NCI-H2171 (cell line): ENCODE measurements at regions not wholly inside any gene's neighbourhood (a gene's known extent, or its start where the extent isn't known, plus 50 kb on each side); places are given as distances from the start of the nearest gene placed in this dataset.

Experiments
- DNase-seq: peaks from one replicate; lab custom pipeline; 2025; lab: John Stamatoyannopoulos, UW

DNA sequence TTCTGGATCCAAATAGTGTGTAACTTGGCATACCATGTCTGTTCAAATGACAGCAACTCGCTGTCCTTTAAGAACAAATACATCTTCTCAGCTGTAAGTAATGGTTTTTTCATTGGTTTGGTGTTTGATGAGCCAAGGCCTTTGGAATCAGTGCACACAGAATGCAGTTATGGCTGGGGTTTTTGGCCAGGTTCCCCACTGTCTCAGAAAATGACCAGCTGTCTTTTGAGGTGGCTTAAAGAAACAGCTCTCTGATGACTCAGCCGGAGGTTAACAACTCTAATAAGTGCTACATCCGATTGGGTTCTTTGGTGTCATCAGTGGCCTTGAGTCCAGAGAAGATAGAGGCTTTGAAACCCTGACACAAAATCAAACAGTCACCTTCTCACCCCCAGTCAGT lies 688.4 kb downstream of the REEP3 start:
- no peak for DNase-seq

DNA sequence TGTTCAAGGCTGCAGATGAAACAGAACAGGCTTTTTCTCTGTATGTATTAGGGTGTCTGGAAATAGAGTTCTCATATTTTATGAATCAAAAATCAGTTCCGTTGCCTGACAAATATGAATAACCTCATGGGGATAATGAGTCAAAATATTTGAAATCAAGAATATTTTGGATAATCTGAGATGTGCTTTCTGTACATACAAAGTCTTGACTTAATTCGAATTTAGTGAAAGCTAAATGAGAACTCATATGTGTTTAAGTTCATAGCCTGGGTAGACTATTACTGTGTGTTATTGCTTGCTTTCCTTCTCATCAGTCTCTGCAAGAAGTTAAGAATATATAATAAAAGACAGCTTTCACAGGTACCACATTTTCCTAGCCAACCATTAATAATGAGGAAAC lies 689.0 kb downstream of the REEP3 start:
- DNase-seq = no peak

DNA sequence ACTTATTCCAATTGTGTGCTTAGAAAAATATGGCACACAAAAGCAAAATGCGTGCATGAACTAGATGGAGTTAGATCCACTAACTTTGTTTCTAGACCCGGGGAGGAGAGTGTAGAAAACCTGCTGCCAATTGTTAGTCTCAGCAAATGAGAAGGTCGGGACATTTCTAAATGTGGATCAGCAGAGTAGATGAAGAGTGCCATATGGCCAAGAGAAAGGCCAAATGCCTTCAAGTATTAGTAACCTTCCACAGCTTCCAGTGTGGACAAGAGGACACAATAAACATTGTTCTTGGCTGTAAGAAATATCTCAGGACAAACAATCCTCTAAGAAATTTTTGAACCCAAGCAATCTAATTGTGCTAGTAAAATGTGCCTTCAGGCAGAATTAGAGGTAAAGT lies 690.3 kb downstream of the REEP3 start:
- no peak for DNase-seq

DNA sequence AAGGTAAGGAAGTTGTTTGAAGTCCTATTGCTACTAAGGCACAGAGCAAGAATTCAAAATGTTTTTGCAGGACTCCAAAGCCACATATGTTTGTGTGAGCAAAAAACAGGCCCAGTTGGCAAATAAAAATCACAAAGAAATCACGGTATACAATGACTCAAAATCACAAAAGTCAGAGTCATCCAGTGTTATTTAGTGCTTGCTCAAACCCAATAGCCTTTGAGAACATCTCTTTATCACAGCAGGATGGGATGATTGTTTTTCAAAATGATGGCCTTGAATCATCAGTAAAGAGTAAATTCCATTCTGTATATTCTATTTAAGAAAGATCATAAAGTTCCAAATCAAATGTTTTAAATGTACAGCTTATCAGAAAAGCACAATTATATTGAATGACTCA lies 693.9 kb downstream of the REEP3 start:
- DNase-seq = no peak

DNA sequence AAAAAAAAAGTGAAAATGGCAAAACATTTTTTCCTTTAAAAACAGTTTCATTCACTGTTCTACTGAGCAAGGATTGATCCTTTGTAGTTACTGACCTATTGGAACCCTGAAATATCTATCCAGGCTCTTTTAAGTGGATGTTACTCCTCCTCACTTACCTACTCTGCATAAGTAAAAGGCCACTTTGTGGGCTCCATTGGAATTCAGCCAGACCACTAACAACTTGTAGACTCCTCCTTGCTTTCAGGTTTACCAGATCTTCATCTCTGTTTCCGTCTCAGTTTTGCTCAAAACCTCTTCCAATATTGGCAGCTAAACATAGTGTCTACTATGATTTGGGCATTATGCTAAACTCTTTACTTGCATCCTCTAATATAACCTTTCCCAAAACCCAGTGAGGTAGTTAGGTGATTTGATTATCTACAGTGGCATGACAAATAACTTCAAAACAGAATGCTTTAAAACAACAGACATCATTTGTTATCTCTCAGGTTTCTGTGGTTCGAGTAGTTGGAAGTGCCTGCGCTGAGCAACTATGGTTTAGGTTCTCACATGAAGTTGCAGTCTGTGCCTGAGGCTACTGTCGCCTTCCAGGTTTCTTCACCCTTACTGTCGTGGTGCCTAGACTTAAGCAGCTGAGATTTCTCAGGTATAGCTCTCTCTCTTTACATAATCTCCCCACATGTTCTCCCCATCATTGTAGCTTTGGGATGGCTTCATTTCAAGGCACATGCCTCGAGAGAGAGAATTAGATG lies 698.2 kb downstream of the REEP3 start:
- DNase-seq = no peak

DNA sequence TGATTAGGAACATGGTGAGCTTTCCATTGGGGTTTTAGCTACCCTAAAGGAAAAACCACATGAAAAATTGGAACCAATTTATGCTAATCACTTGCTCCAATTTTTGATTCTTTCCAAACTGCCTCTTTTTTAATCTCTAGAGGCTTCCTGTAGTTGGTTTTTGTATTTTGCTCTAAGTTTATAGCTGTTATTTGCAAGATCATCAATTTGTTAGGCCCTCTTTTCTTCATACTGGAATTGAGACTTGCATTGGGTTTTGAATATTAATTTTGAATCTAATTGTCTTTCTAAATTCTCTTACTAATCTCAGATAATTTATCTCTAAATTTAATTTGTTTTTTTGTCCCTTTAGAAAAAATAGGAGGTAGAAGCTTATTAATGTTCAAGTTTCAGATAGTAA lies 713.3 kb downstream of the REEP3 start:
- DNase-seq = no peak

DNA sequence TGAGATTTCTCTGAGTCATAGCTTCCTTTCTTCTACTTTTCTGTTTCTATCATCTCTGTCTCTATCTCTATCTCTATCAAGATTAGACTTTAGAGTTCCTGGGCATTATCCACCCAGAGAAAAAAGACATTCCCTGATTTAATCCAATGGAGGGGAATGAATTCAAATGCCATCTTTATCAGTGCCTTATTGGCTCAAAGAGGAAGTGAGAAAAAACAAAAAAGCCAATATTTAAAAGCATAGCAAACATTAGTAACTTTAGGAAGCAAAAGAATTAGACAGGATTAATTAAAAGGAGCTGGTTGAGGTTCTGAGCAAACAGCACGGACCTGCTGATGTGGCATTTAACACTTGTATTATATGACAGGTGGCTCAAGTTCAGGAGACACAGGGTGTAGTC lies 736.5 kb downstream of the REEP3 start:
- no peak for DNase-seq

DNA sequence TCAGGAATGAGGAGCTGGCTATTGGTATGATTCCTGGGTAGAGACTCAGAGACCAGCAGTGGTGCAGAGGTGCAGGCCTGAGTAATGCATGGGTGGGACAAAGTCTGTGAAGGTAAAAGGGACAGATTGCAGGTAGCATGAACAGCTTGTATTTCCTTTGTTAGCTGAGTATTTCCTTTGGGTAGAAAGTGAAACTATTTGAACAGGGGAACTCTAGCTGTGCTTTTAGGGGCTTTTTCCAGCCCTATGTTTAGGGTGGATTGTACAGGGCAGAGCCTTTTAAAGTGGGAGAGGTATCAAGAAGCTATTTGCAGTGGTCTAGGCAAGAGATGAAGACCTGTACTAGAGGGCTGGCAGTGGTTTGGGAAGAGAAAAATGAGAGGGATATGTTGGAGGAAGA lies 739.9 kb downstream of the REEP3 start:
- no peak for DNase-seq

DNA sequence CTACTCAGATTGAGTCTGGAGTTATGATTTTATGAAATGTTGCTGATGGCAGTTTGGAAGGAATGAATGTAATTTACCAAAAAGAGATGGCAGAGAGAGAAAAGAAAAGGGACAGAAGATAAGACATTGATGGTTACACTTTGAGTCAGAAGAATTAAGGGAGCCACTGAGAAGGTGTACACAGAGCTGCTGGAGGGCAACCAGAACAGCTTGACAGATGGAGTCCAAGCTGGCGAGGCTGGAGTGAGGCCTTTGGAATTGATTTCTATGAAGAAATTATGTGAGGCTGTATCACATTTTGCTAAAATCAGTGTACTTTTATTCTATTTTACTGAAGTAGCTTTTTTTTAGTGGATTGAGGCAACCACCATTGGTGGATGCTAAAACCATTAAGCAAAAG lies 740.5 kb downstream of the REEP3 start:
- DNase-seq = no peak

DNA sequence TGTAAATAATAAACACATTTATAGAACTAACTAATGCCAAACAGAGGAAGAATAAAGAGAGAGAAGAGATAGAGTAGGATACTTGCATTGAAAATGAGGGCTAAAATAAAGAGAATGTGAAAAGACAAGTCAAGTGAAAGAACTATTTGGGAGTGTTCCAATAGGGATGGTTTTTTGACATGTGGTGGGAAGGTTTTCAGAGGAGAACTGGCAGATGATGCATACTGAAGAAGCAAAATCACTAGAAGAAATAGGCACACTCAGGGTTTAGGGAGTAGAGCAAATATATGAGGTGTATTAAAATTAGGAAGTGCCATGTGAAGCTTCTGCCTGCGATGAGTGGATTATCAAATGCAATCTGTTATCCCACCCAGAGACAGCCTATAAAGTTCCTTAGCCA lies 744.8 kb downstream of the REEP3 start:
- DNase-seq = no peak

DNA sequence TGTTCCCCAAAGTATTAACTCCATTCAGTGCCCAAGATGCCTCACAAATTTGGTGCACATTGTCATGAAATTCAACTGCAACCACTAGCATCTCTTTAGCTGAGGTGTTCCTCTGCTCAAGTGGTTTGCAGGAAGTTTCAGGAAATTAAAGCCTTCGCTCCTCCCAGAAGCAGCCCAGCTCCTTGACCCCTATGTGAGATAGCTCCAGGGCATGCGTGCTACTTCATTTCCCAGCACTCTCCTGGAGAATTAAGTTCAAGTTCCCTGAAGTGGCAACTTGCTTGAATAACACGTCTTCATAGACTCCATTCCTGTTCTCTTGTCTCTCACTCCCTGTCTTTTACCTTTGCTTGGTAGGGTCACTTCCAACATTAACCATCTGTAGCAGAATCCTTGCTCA lies 750.3 kb downstream of the REEP3 start:
- no peak for DNase-seq

DNA sequence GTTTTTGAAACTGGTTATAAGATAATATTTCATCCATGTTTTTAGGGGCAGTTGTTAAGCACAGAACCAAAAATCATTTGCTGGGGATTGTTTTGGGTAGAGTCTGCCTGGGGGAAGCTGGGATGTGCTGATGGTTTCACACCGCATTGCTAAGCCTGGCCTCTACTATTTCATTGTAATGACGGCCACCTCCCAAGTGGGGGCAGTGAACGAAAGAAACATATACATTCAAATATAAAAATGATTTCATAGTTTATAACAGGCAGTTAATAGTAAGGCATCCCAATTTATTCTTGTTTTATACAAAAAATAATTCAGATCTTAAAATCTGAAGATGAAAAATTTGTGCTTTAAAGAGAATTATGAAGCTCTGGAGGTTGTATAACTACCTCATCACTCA lies 750.8 kb downstream of the REEP3 start:
- DNase-seq = no peak

DNA sequence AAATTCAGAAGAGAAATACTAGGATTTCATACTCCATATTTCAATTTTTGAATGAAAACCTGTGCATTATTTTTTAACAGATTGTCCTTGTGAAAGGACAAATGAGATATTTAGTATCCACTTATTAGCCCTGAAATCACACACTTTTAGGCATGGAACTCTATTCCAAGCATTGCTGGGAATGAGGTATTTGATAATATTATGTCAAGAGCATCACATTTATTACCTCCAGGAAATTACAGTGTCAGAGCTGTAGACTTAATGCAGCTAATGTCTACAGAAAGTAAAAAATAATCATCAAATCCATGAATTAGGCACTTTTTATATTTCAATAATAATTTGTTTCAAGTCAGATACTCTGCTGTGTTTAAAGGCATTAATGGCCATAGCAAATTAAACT lies 753.8 kb downstream of the REEP3 start:
- no peak for DNase-seq

DNA sequence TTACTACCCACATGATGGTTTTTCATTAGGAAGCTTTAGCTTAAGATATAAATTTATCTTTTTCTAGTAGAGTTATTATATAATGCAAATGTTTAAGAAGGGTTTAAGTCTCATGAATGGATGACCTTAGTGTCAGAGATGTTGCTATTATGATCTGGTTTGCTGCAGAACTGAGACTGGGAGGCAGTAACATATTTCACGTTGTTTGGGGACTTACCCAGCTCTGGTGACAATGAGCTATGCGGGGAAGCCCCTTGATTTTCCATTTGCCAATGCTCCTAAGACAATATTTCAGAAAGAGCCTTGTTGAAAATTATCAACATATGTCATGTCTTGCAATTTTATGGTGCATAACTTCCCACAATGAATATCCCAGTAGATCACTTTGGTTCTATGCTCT lies 754.6 kb downstream of the REEP3 start:
- DNase-seq = no peak

DNA sequence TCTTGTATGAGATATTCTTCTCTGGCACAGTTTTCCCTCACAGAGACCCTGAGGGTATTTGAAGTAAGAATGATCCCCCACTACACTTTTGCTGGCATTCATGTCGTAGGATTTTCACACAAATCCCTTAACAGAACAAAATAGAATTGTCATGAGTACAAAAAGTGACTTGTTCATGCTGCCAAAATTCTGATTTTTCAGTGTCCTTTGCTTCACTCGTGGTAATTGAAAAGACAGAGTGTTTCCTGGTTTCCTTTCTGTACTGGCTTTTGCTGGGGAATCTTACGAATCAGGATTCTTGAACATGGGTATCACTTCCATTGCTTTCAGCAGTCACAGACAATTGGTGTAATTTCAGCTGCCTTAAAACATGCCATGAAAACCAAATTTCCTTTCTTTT lies 756.3 kb downstream of the REEP3 start:
- DNase-seq = no peak

DNA sequence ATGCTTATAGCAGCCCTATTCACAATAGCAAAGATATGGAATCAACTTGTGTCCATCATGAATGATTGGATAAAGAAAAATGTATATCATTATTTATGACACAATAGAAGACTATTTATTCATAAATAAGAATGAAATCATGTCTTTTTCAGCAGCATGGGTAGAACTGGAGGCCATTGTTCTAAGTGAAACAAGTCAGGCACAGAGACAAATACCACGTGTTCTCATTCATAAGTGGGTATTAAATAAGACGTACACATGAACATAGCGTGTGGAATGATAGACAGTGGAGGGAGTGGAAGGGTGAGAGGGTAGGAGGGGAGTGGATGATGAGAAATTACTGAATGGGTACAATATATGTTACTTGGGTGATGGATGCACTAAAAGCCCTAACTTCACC lies 762.4 kb downstream of the REEP3 start:
- no peak for DNase-seq

DNA sequence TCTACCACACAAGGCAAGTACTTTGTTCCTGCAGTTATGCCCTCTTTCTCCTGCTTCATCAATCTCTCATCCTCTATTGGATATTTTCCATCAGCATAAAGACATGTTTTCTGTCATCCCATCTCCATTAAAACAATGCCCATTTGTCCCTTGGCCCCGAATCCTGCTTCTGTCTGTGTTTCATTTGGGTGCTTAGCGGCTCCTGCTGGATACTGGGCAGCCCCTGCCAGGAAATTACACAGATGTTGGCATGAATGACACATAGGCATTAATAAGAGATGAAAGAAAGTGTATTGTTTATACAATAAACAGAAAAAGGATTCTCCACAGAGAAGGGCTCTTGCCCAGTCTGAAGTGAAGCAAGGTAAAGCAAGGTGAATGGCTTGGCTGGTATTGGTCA lies 765.3 kb downstream of the REEP3 start:
- no peak for DNase-seq

DNA sequence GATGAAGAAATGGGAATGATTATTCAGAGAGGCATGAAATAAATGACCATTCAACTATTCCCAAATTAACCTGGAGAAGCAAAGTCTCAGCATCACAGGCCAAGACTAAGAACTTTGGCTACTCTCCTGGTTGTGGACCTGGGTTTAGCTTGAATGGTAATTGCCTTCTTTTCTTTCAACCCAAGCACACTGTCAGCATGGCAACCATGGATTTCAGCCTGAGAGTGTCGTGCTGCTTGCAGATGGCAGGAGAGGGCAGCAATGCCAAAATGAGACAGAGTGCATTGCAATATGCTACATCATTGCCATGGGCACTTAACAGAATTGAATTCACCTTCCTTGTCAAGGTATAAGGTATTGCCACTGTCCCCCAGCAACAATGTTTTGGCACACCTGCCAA lies 767.2 kb downstream of the REEP3 start:
- no peak for DNase-seq

DNA sequence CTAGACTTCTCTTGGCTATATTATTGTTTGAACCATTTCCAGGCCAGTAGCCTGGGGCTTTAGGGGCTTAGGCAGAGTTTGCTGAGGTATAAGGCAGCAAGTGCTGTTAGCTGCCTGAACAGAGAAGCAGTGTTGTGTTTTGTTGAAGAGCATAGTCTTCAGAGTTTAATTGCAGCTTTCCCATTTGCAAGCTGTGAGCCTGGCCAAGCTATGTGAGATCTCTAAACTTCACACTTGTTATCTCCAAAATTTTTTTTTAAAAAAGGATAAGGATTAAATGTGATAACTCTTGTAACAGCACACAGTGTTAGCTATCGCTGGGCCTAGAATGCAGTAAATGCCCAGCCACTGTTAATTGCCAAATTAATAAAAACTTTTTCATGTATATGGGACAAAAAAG lies 782.4 kb downstream of the REEP3 start:
- no peak for DNase-seq

DNA sequence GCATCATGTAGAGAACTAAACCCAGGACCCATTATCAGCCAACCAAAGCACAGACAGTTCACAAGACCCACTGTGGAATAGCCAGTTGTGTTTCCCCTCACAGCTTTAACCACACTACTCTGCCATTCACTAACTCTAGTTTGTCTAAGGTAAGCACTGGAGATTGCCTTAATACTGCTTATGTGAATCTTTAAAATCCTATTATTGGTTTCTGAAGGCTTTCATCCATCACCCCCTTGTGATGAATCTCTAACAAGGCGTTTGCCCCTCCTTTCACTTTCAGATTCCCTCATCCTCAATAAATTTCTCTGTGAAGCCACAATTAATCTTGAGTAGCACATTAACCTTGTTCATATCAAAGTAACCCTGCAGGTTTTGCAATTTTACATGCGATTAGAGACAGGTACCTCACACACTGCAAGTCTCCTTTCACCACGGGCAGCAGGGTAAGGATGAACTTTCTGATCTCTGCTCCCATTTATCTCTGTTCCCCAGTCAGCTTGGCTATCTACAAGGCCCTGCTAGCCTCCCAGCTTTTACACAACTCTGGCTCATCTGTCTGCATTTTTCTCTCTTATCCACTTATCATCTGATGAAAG lies 785.6 kb downstream of the REEP3 start:
- DNase-seq = no peak

DNA sequence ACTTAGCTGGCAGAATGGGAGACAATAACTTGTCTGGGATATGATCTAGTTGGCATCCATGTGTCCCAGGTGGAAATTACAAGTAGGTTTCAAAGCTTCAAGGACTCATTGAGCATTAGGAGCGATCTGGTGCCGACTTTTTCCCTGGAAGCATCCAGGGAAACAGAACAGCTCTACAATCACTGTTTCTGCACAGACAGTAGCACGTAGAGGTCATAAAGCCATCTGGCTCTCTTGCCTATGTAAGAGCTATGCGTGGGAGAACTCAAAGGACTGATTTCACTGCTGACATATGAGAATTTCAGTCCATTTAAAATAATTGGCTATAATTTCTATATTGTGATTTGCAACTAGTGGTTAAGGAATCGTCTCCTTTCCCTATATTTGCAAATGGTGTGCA lies 791.7 kb downstream of the REEP3 start:
- DNase-seq = peak; percentile 3

DNA sequence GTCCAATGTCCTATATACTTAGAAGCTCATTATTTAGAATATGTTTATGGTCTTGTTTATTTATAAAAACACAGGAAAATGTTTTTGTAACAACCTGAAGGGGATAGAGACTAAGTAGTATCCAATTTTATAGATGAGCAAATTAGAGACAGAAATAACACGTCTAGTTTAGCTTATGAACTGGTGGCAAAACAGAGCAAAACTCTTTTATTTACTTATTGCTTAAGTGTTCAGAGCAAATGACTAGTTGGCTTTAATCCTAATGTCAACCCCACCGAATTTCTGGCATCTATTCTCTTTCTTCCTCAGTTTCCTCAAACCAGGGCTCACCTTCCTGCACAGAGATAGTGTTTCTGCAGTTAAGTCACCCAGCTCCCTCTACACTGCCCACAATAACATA lies 792.8 kb downstream of the REEP3 start:
- DNase-seq = no peak

DNA sequence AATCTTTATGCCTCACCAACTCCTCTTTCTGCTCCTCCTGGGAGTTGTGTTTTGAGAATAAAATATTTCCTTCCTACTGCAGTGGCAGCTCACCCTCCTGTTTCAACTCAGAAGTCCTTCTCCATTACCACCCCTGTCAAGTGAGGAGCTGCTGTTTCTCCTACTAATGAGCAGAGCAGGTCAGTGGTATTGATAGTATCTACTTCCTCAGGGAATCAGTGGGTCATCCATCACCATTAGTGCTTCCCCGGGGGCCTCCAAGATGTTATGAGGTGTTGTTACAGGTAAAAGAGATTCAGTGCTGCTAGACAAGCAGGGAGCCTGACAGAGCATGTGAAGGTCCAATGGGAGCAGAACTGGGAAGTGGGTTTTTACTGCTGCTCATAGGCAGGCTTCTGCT lies 795.2 kb downstream of the REEP3 start:
- no peak for DNase-seq

DNA sequence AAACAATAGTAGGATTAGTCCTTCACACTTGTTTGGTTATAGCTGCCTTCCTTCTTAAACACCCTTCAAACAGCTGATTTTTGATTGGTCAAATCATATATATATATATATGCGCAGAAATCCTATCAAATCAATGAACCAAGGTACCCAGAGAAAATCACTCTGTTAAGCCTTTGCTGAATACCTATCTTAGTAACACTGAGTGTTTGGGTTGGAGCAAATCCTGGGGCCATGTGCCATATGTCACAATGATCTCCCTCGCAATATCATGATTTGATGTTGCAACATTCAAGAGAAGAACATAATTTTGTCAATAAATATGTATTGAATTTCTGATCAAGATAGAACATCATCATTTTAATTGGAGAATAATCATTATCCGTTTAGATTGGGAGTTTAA lies 795.6 kb downstream of the REEP3 start:
- no peak for DNase-seq
